Gastroesophageal sphincter (tissue), 4 donors: ENCODE measurements at regions not wholly inside any gene's neighbourhood (a gene's known extent, or its start where the extent isn't known, plus 50 kb on each side); places are given as distances from the start of the nearest gene placed in this dataset.

ENCODE experiments used
- ATAC-seq: fragments of 150-250 bp; one replicate; pipeline ENCODE4 v1.9.1; 2016; ENCODE audit warnings: mild to moderate bottlenecking, moderate library complexity
- H3K27ac ChIP-seq, 4 donors: fragments of 200-600 bp; sonication (generic) in 3 of 4; 1 replicate in 3 of 4; 2 replicates in 1 of 4; pipeline ENCODE4 v1.5.1; 2016 to 2019
- H3K27me3 ChIP-seq: fragments of 200-600 bp; sonication (generic); one replicate; pipeline ENCODE4 v1.5.1; 2019
- H3K36me3 ChIP-seq, 2 donors: fragments of 200-600 bp; sonication (generic); one replicate each; pipeline ENCODE4 v1.5.1; 2019; ENCODE audit warnings: control low read depth in 1 of 2
- H3K4me1 ChIP-seq, 3 donors: fragments of 200-600 bp; sonication (generic); 1 replicate in 2 of 3; 2 replicates in 1 of 3; pipeline ENCODE4 v1.5.1; 2016 to 2019; ENCODE audit warnings: control low read depth in 2 of 3
- H3K4me3 ChIP-seq, 2 donors: fragments of 200-600 bp; sonication (generic); one replicate each; pipeline ENCODE4 v1.5.1; 2019; ENCODE audit warnings: mild to moderate bottlenecking in 1 of 2, moderate library complexity in 1 of 2
- H3K9me3 ChIP-seq, 3 donors: fragments of 200-600 bp; sonication (generic); one replicate each; pipeline ENCODE4 v1.5.1; 2017 to 2019; ENCODE audit warnings: control low read depth in 2 of 3
- CTCF ChIP-seq, 4 experiments: fragments of 200-600 bp in 2 of 4; fragments of 450-650 bp in 2 of 4; sonication (generic) in 1 of 4; IDR thresholded peaks; one replicate each; pipeline ENCODE4 v1.5.1; 2017 to 2019; ENCODE audit warnings: antibody characterized with exemption in 4 of 4, mild to moderate bottlenecking in 2 of 4, moderate library complexity in 2 of 4
- EP300 ChIP-seq: sonication (generic); formaldehyde crosslinking; IDR thresholded peaks from one replicate; pipeline ENCODE4 v1.6.1; 2017; ENCODE audit warnings: antibody characterized with exemption, mild to moderate bottlenecking
- POLR2A ChIP-seq, 2 donors: fragments of 450-650 bp; IDR thresholded peaks; one replicate each; pipeline ENCODE4 v1.6.1; 2017; ENCODE audit warnings: antibody characterized with exemption in 2 of 2, mild to moderate bottlenecking in 2 of 2, moderate library complexity in 1 of 2
- POLR2AphosphoS5 ChIP-seq: sonication (generic); formaldehyde crosslinking; IDR thresholded peaks from one replicate; pipeline ENCODE4 v1.6.1; 2017; ENCODE audit warnings: antibody characterized with exemption
- WGBS, 2 donors: methylation state at CpG; one replicate each; pipeline ENCODE4 v1.1.5; 2018; ENCODE audit warnings: low coverage in 1 of 2; 5-methylcytosine and 5-hydroxymethylcytosine counted together

- no peaks in the 10 kb centered on the region for H3K9me3 ChIP-seq
- H3K27me3 ChIP-seq, result no peaks in the 10 kb centered on the region
- TF ChIP-seq EP300 (no peak), CTCF (IDR thresholded peaks at IDR 0.05) (no peak), POLR2A (IDR thresholded peaks at IDR 0.05) (no peak), POLR2AphosphoS5 (no peak)
- 61% methylated on average over 10 of the region's 10 CpGs; no CpG with 5 or more reads in 1 of the 2 donors for WGBS, 2 donors
- no peak overlapping the region for H3K4me3 ChIP-seq
- no peaks in the 10 kb centered on the region for H3K4me1 ChIP-seq
- H3K27ac ChIP-seq, result no peak overlapping the region
- ATAC-seq, result no peak
- no peaks in the 10 kb centered on the region for H3K36me3 ChIP-seq
These were observed 432.6 kb upstream of the ANKRD30A start for GRCh38 chr10:36692759-36693158.

GRCh38 chr10:36688717-36689116, 436.7 kb upstream of the ANKRD30A start:
- no peak for TF ChIP-seq EP300
- TF ChIP-seq POLR2A (IDR thresholded peaks at IDR 0.05), result no peak
- TF ChIP-seq POLR2AphosphoS5, result no peak
- TF ChIP-seq CTCF (IDR thresholded peaks at IDR 0.05), result no peak
- no peaks in the 10 kb centered on the region for H3K9me3 ChIP-seq
- no peak overlapping the region for H3K27ac ChIP-seq
- no peaks in the 10 kb centered on the region for H3K36me3 ChIP-seq
- ATAC-seq, result no peak
- WGBS, 2 donors, result 83 to 86% methylated on average over 1 of the region's 1 CpG
- H3K4me3 ChIP-seq, result no peak overlapping the region
- H3K4me1 ChIP-seq, result no peaks in the 10 kb centered on the region
- no peaks in the 10 kb centered on the region for H3K27me3 ChIP-seq

GRCh38 chr10:36683421-36683820, 442.0 kb upstream of the ANKRD30A start:
- Histone ChIP-seq H3K9me3 (no peaks in the 10 kb centered on the region), H3K27me3 (no peaks in the 10 kb centered on the region), H3K36me3 (no peaks in the 10 kb centered on the region), H3K4me3 (no peak overlapping the region), H3K4me1 (peaks cover 0 to 7% (median 0%) of the 10 kb centered on the region in 3 donors), H3K27ac (no peak overlapping the region)
- 56 to 89% methylated on average over 2 of the region's 2 CpGs for WGBS, 2 donors
- no peak for ATAC-seq
- TF ChIP-seq CTCF (IDR thresholded peaks at IDR 0.05), result no peak
- no peak for TF ChIP-seq EP300
- TF ChIP-seq POLR2AphosphoS5, result no peak
- TF ChIP-seq POLR2A (IDR thresholded peaks at IDR 0.05), result no peak

GRCh38 chr10:36681751-36682632, 443.4 kb upstream of the ANKRD30A start:
- no peak overlapping the region for H3K27ac ChIP-seq
- no peak for ATAC-seq
- no peaks in the 10 kb centered on the region for H3K36me3 ChIP-seq
- no peak for TF ChIP-seq POLR2A (IDR thresholded peaks at IDR 0.05)
- no peak for TF ChIP-seq EP300
- TF ChIP-seq CTCF (IDR thresholded peaks at IDR 0.05), result no peak
- no peak for TF ChIP-seq POLR2AphosphoS5
- H3K4me1 ChIP-seq, result peaks cover 0 to 7% (median 0%) of the 10 kb centered on the region in 3 donors
- WGBS, 2 donors, result 54 to 56% methylated on average over 4 of the region's 4 CpGs
- no peaks in the 10 kb centered on the region for H3K27me3 ChIP-seq
- H3K4me3 ChIP-seq, result no peak overlapping the region
- no peaks in the 10 kb centered on the region for H3K9me3 ChIP-seq

GRCh38 chr10:36679554-36679953, 445.8 kb upstream of the ANKRD30A start:
- TF ChIP-seq EP300, result no peak
- no peak for TF ChIP-seq POLR2AphosphoS5
- TF ChIP-seq POLR2A (IDR thresholded peaks at IDR 0.05), result no peak
- no peak for TF ChIP-seq CTCF (IDR thresholded peaks at IDR 0.05)
- no peaks in the 10 kb centered on the region for H3K36me3 ChIP-seq
- no peak overlapping the region for H3K4me3 ChIP-seq
- WGBS, 2 donors, result 83 to 89% methylated on average over 9 of the region's 9 CpGs
- H3K27me3 ChIP-seq, result no peaks in the 10 kb centered on the region
- ATAC-seq, result no peak
- peaks cover 0 to 7% (median 0%) of the 10 kb centered on the region in 3 donors for H3K4me1 ChIP-seq
- H3K27ac ChIP-seq, result no peak overlapping the region
- H3K9me3 ChIP-seq, result no peaks in the 10 kb centered on the region
